HepG2 (cell line): ENCODE measurements at regions not wholly inside any gene's neighbourhood (a gene's known extent, or its start where the extent isn't known, plus 50 kb on each side); places are given as distances from the start of the nearest gene placed in this dataset.

ENCODE experiments used
- ETV6 ChIP-seq: sonication (generic); formaldehyde crosslinking; conservative IDR thresholded peaks from 2 replicates; pipeline ENCODE4 v1.4.0; 2020; ENCODE audit warnings: missing genetic modification reagents
- RAD51 ChIP-seq: fragments of 450-650 bp; IDR thresholded peaks from 2 replicates; pipeline ENCODE4 v1.6.1; 2016; ENCODE audit warnings: borderline replicate concordance

GRCh38 chr2:109690457-109690821 lies 76.3 kb downstream of the SOWAHC start:
- no peak for TF ChIP-seq ETV6 (CRISPR knock-in tag)
- no peak for TF ChIP-seq RAD51
